ENCODE measurements at regions not wholly inside any gene's neighbourhood (a gene's known extent, or its start where the extent isn't known, plus 50 kb on each side); places are given as distances from the start of the nearest gene placed in this dataset.

DNA sequence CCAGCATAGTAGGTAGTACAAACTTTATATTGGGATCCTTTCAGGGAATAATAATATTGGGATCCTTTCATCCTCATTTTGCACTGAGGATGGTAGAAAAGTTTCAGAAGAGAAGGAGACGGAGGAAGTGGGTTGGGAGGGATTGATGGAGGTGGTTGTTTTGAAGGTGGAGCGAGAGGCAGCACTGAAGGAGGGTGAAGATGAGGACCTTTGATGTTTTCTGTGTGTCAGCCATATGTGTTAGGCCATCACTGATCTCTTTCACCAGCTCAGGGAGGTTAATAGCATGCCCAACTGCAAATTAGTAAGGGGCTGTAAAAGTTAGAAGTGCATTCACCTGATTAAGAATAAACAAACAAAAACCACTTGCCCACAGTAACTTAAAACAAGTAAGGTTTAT, 275.5 kb upstream of the B3GAT1 start:
- no peak for DNase-seq (ENCODE audit: low read depth)
- TF ChIP-seq, protein P1, sequence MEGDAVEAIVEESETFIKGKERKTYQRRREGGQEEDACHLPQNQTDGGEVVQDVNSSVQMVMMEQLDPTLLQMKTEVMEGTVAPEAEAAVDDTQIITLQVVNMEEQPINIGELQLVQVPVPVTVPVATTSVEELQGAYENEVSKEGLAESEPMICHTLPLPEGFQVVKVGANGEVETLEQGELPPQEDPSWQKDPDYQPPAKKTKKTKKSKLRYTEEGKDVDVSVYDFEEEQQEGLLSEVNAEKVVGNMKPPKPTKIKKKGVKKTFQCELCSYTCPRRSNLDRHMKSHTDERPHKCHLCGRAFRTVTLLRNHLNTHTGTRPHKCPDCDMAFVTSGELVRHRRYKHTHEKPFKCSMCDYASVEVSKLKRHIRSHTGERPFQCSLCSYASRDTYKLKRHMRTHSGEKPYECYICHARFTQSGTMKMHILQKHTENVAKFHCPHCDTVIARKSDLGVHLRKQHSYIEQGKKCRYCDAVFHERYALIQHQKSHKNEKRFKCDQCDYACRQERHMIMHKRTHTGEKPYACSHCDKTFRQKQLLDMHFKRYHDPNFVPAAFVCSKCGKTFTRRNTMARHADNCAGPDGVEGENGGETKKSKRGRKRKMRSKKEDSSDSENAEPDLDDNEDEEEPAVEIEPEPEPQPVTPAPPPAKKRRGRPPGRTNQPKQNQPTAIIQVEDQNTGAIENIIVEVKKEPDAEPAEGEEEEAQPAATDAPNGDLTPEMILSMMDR (IDR thresholded peaks at IDR 0.05; ENCODE audit: low read length, missing control alignments), result no peak
- H3K4me3 ChIP-seq (replicated peaks; ENCODE audit: low read depth, low read length), result no peak overlapping the region

DNA sequence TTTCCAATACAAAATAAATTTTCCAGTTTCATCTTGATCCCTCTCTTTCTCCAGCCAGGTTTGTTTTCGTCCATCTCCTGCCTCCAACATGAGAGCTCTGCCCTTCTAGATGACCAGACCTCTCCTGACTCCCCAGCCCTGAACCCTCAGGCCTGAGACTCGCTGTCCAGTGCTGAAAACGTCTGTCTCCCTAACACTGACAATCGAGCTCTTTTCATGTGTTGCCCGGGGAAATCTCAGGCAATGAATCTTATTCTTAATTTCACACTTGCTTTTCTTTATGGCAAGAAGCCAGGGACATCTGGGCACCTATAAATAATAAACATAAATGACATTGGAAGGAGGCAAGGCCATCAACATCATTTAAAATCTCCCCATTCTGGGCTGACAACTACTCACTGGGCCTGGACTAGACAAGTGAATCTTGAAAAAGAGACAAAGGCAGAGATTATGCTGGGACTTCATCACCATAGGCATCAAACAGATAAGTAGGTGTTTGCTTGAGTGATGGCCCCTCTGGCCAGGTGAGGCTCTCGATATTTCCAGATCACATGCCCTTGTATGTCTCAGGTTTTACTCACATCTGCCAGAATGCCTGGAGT, 274.5 kb upstream of the B3GAT1 start:
- no peak overlapping the region for H3K4me3 ChIP-seq (replicated peaks; ENCODE audit: low read depth, low read length)
- TF ChIP-seq, protein P1 (IDR thresholded peaks at IDR 0.05; ENCODE audit: low read length, missing control alignments), result no peak
- DNase-seq (ENCODE audit: low read depth), result no peak

DNA sequence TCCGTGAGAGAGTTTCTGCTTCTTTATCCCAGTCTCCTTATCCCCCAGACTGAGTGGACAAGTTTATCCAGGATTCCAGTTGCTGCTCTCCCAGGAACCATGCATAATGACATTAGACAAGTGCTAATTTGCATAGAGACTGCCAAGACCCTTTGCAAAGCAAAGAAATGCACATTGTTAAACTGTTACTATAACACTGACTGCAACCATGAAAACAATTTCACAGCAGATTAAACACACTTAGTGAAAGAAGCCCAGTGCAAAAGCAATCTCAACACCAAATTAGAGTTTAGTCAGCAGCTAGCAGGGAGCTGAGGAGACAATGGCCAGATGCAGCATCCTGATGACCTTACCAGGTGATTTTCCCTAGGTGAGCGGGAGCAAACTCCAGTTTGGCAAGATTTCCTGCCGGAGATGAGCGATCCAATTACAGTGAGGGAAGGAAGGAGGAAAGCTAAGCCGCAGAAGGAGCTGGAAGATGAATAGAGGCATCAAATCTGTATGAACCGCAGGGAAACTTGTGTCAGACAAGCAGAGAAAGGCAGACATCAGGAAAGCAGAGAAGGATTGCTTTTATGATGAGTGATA, 273.8 kb upstream of the B3GAT1 start:
- H3K4me3 ChIP-seq (replicated peaks; ENCODE audit: low read depth, low read length), result no peak overlapping the region
- TF ChIP-seq, protein P1 (IDR thresholded peaks at IDR 0.05; ENCODE audit: low read length, missing control alignments), result no peak
- DNase-seq (ENCODE audit: low read depth), result no peak

DNA sequence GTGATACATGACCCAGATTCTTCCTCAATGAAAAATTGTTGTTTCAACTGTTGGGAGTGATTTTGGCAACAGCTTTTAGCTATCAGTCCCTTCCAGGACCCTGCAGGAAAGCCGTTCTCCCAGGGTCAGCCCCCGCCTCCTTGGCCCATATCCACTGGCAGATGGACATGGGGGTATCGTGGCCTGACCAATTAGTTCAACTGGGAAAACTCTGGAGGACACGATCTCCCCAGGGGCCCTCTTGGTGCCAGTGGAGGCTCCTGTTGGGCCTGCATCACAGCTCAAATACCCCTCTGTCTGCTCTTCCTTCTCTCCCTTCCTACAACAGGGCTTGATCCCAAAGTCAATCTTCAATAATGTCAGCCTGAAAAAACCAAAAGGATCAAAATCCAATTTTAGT, 272.5 kb upstream of the B3GAT1 start:
- no peak for DNase-seq (ENCODE audit: low read depth)
- H3K4me3 ChIP-seq (replicated peaks; ENCODE audit: low read depth, low read length), result no peak overlapping the region
- TF ChIP-seq, protein P1 (IDR thresholded peaks at IDR 0.05; ENCODE audit: low read length, missing control alignments), result no peak

DNA sequence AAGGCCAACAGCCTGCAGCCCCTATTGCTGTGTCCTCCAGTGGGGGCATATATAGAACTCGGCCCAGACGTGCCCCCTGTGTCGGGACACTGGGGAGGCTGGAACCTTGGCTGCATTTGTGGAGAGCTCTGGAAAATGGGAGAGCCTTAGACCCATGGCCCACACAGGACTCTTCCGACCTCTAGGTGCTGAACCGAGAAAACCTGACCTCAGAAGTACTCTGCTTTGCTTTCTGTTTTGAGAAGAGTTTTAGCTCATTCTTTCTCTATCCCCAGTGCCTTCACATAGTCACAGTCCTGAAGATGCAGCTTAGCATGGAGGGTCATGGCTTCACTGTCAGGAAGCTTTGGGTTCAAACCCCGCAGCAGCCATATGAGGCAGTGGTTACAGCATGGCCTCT, 271.8 kb upstream of the B3GAT1 start:
- TF ChIP-seq, protein P1 (IDR thresholded peaks at IDR 0.05; ENCODE audit: low read length, missing control alignments), result no peak
- H3K4me3 ChIP-seq (replicated peaks; ENCODE audit: low read depth, low read length), result no peak overlapping the region
- no peak for DNase-seq (ENCODE audit: low read depth)

DNA sequence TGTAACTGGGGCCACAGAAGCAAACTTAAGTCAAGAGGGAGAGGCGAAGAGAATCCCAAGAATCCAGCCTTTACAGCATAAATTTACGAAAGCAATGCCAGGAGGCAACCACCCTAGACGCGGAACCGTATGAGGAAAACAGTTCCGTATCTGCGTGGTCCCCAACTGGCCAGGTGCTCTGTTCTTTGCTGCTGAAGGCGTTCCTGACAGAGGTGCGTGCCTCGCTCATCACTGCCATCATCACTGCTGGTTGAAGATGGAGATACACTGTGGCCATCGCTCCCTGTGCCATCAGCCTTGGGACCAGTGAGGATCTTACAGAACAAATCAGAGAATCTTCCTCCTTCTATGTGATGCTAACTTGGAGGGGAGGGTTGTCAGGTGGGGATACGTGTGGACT, 270.5 kb upstream of the B3GAT1 start:
- DNase-seq (ENCODE audit: low read depth), result no peak
- H3K4me3 ChIP-seq (replicated peaks; ENCODE audit: low read depth, low read length), result no peak overlapping the region
- TF ChIP-seq, protein P1 (IDR thresholded peaks at IDR 0.05; ENCODE audit: low read length, missing control alignments), result no peak

DNA sequence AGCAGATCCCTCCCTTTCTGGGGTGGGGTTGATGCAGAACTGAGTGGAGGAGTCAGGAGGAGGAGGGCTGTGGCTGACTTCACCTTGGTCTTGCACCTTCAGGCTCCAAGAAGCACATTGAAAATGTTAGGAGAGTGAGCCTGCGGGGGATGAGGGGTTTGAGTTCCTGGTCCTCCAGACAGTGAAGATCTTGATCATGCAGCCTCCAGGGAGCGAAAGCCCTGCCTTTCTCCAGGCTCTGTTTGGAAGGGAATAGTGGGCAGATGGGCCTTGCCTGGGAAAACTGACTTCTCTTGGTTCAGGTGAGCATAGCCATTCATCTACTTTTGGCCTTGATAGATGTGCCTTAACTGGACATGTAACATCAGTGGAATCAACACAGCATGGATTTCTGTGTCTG, 267.6 kb upstream of the B3GAT1 start:
- DNase-seq (ENCODE audit: low read depth), result no peak
- H3K4me3 ChIP-seq (replicated peaks; ENCODE audit: low read depth, low read length), result no peak overlapping the region
- TF ChIP-seq, protein P1 (IDR thresholded peaks at IDR 0.05; ENCODE audit: low read length, missing control alignments), result no peak

All from fibroblast of pulmonary artery (primary cell).